ENCODE measurements at regions not wholly inside any gene's neighbourhood (a gene's known extent, or its start where the extent isn't known, plus 50 kb on each side); places are given as distances from the start of the nearest gene placed in this dataset.

GRCh38 chr3:118811236-118811732 is 223.4 kb downstream of the IGSF11 start:
- H3K27me3 ChIP-seq (replicated peaks in 1 of 4; ENCODE audit: control insufficient read depth in 3 of 4, extremely low read depth in 1 of 4, insufficient read depth in 3 of 4, low read length in 3 of 4): no peaks in the 10 kb centered on the region
- CTCF ChIA-PET (ENCODE audit: partially characterized antibody): interaction anchor here (1.0 kb wide), 1 partner anchor 75 kb away, joined by 3 read pairs; no protein-coding TSS in a partner anchor
- H3K56ac ChIP-seq (replicated peaks; ENCODE audit: insufficient read length, low read depth, low read length): no peak overlapping the region
- no peaks in the 10 kb centered on the region for H3K9me3 ChIP-seq (ENCODE audit: insufficient read depth in 2 of 2, low read depth in 1 of 2, low read length in 1 of 2)
- DNase-seq (ENCODE audit: low read depth in 1 of 2, low spot score in 2 of 2) (no peak), FAIRE-seq (no peak)
- H3K14ac ChIP-seq (ENCODE audit: insufficient read length): no peak overlapping the region
- H3K23me2 ChIP-seq (ENCODE audit: low read depth, low read length): no peaks in the 10 kb centered on the region
- H3K4me1 ChIP-seq (replicated peaks in 1 of 4; ENCODE audit: control insufficient read depth in 3 of 4, insufficient read depth in 4 of 4, low read length in 3 of 4): no peaks in the 10 kb centered on the region
- no peaks in the 10 kb centered on the region for H3K79me1 ChIP-seq (ENCODE audit: low read depth, low read length)
- no peaks in the 10 kb centered on the region for H3K79me2 ChIP-seq (ENCODE audit: control insufficient read depth in 1 of 2, insufficient read depth in 2 of 2, low read length in 2 of 2)
- H3K4me2 ChIP-seq (ENCODE audit: insufficient read depth in 1 of 2, low read depth in 2 of 2, low read length in 2 of 2): no peak overlapping the region
- H3K4ac ChIP-seq (replicated peaks; ENCODE audit: insufficient read length, low read depth, low read length): no peak overlapping the region
- no peak overlapping the region for H2BK15ac ChIP-seq (ENCODE audit: low read length)
- no peaks in the 10 kb centered on the region for H3K36me3 ChIP-seq (ENCODE audit: control insufficient read depth in 2 of 4, insufficient read depth in 4 of 4, low read length in 3 of 4)
- H4K91ac ChIP-seq (replicated peaks; ENCODE audit: insufficient read length, low read length): no peak overlapping the region
- no peak overlapping the region for H4K8ac ChIP-seq (ENCODE audit: extremely low read depth, insufficient read depth, low read length)
- H2AFZ ChIP-seq (ENCODE audit: low read length): no peak overlapping the region
- no peak overlapping the region for H4K5ac ChIP-seq (ENCODE audit: insufficient read length, low read depth, low read length)
- H2BK20ac ChIP-seq (ENCODE audit: low read length): no peak overlapping the region
- POLR2A ChIA-PET (ENCODE audit: partially characterized antibody): no interaction called here
- H3K23ac ChIP-seq (ENCODE audit: insufficient read length): no peak overlapping the region
- 93% methylated on average over 3 of the region's 3 CpGs; no CpG with 5 or more reads in 1 of the 2 experiments for WGBS, 2 experiments (ENCODE audit: extremely low coverage in 1 of 2, insufficient coverage in 1 of 2, insufficient read length in 1 of 2, insufficient replicate concordance in 2 of 2, low coverage in 1 of 2, low lambda C conversion rate in 2 of 2, missing lambda C conversion rate in 1 of 2)
- H2BK12ac ChIP-seq (ENCODE audit: low read depth, low read length): no peak overlapping the region
- no peaks in the 10 kb centered on the region for H4K20me1 ChIP-seq (replicated peaks in 1 of 2; ENCODE audit: control insufficient read depth in 1 of 2, insufficient read depth in 2 of 2, low read length in 2 of 2)
- H2BK5ac ChIP-seq (ENCODE audit: low read depth, low read length): no peak overlapping the region
- no peak overlapping the region for H3K4me3 ChIP-seq (ENCODE audit: extremely low read depth in 1 of 4, insufficient read depth in 2 of 4, low read depth in 3 of 4, low read length in 4 of 4)
- no peak overlapping the region for H3K27ac ChIP-seq (ENCODE audit: low read depth, low read length)
- H2BK120ac ChIP-seq (replicated peaks; ENCODE audit: low read depth, low read length): no peak overlapping the region
- no peak overlapping the region for H3K18ac ChIP-seq (ENCODE audit: extremely low read depth, low read length)
- no peak overlapping the region for H3K9ac ChIP-seq (replicated peaks in 1 of 4; ENCODE audit: extremely low read depth in 1 of 4, low read depth in 3 of 4, low read length in 3 of 4)
- H2AK5ac ChIP-seq (ENCODE audit: low read depth, low read length): no peak overlapping the region
- TF ChIP-seq TBP (IDR thresholded peaks at IDR 0.05; ENCODE audit: low read depth, low read length): no peak
- no peak for TF ChIP-seq SAP30 (IDR thresholded peaks at IDR 0.05; ENCODE audit: insufficient read depth, insufficient replicate concordance, low read length)
- TF ChIP-seq MAFK (IDR thresholded peaks at IDR 0.05; ENCODE audit: low read depth, low read length): no peak
- TF ChIP-seq, protein P1, sequence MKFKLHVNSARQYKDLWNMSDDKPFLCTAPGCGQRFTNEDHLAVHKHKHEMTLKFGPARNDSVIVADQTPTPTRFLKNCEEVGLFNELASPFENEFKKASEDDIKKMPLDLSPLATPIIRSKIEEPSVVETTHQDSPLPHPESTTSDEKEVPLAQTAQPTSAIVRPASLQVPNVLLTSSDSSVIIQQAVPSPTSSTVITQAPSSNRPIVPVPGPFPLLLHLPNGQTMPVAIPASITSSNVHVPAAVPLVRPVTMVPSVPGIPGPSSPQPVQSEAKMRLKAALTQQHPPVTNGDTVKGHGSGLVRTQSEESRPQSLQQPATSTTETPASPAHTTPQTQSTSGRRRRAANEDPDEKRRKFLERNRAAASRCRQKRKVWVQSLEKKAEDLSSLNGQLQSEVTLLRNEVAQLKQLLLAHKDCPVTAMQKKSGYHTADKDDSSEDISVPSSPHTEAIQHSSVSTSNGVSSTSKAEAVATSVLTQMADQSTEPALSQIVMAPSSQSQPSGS (IDR thresholded peaks at IDR 0.05; ENCODE audit: low read length): no peak
- no peak for TF ChIP-seq BACH1 (IDR thresholded peaks at IDR 0.05; ENCODE audit: low read length)
- no peak for TF ChIP-seq HDAC2 (IDR thresholded peaks at IDR 0.05; ENCODE audit: borderline replicate concordance in 1 of 2, low read depth in 2 of 2, low read length in 2 of 2)
- TF ChIP-seq BRCA1 (IDR thresholded peaks at IDR 0.05; ENCODE audit: low read depth, low read length): no peak
- TF ChIP-seq CBX5 (IDR thresholded peaks at IDR 0.05; ENCODE audit: low read depth, low read length): no peak
- no peak for TF ChIP-seq RBBP5 (IDR thresholded peaks at IDR 0.05; ENCODE audit: borderline replicate concordance, low read depth, low read length)
- no peak for TF ChIP-seq JUN (IDR thresholded peaks at IDR 0.05; ENCODE audit: low read depth, low read length)
- TF ChIP-seq GABPA (IDR thresholded peaks at IDR 0.05; ENCODE audit: borderline replicate concordance, insufficient read depth, low read length): no peak
- TF ChIP-seq POLR2AphosphoS5 (IDR thresholded peaks at IDR 0.05; ENCODE audit: low read depth, low read length): no peak
